HEK293T (cell line): ENCODE measurements at regions not wholly inside any gene's neighbourhood (a gene's known extent, or its start where the extent isn't known, plus 50 kb on each side); places are given as distances from the start of the nearest gene placed in this dataset.

ENCODE experiments used
- CTCF ChIA-PET: fragments of 350-600 bp; formaldehyde crosslinking; extraction: SDS; loops from one replicate; lab custom pipeline; 2021; ENCODE audit warnings: antibody characterized with exemption, inconsistent platforms; lab: Yijun Ruan, JAX
- POLR2A ChIA-PET: fragments of 350-600 bp; formaldehyde crosslinking; extraction: SDS; loops from one replicate; lab custom pipeline; 2020; ENCODE audit warnings: antibody characterized with exemption, inconsistent platforms; lab: Yijun Ruan, JAX
- DNase-seq: peaks from one replicate; pipeline ENCODE4 v3.0.0; 2012; ENCODE audit warnings: mixed read lengths; ENCODE audit errors: extremely low spot score
- ARNT ChIP-seq: fragments of 450-650 bp; IDR thresholded peaks from 2 replicates; pipeline ENCODE4 v1.6.1; 2017; ENCODE audit warnings: mild to moderate bottlenecking
- BHLHE40 ChIP-seq: fragments of 450-650 bp; IDR thresholded peaks from 2 replicates; pipeline ENCODE4 v1.6.1; 2016; ENCODE audit warnings: mild to moderate bottlenecking, moderate library complexity, borderline replicate concordance
- CTBP1 ChIP-seq: fragments of 450-650 bp; IDR thresholded peaks from 2 replicates; pipeline ENCODE4 v1.6.1; 2016; ENCODE audit warnings: borderline replicate concordance
- ELF4 ChIP-seq: fragments of 450-650 bp; IDR thresholded peaks from 2 replicates; pipeline ENCODE4 v1.6.1; 2017; ENCODE audit warnings: antibody characterized with exemption
- FOXA1 ChIP-seq: fragments of 450-650 bp; IDR thresholded peaks from 2 replicates; pipeline ENCODE4 v1.6.1; 2016; ENCODE audit warnings: mild to moderate bottlenecking
- FOXK2 ChIP-seq: fragments of 450-650 bp; IDR thresholded peaks from 2 replicates; pipeline ENCODE4 v1.6.1; 2016; ENCODE audit warnings: mild to moderate bottlenecking
- FOXM1 ChIP-seq: fragments of 450-650 bp; IDR thresholded peaks from 2 replicates; pipeline ENCODE4 v1.6.1; 2017; ENCODE audit warnings: mild to moderate bottlenecking, borderline replicate concordance
- HDGF ChIP-seq: fragments of 450-650 bp; IDR thresholded peaks from 2 replicates; pipeline ENCODE4 v1.6.1; 2017; ENCODE audit warnings: antibody characterized with exemption, borderline replicate concordance
- L3MBTL2 ChIP-seq: fragments of 450-650 bp; conservative IDR thresholded peaks from 2 replicates; pipeline ENCODE4 v1.6.1; 2016; ENCODE audit warnings: mild to moderate bottlenecking
- LEF1 ChIP-seq: fragments of 450-650 bp; IDR thresholded peaks from 2 replicates; pipeline ENCODE4 v1.6.1; 2017; ENCODE audit warnings: mild to moderate bottlenecking, borderline replicate concordance
- NFRKB ChIP-seq: fragments of 450-650 bp; IDR thresholded peaks from 2 replicates; pipeline ENCODE4 v1.6.1; 2016; ENCODE audit warnings: mild to moderate bottlenecking, moderate library complexity
- PKNOX1 ChIP-seq: fragments of 450-650 bp; IDR thresholded peaks from 2 replicates; pipeline ENCODE4 v1.6.1; 2016
- SP1 ChIP-seq: fragments of 450-650 bp; IDR thresholded peaks from 2 replicates; pipeline ENCODE4 v1.6.1; 2017
- SUZ12 ChIP-seq: fragments of 450-650 bp; IDR thresholded peaks from 2 replicates; pipeline ENCODE4 v1.6.1; 2016; ENCODE audit warnings: mild to moderate bottlenecking
- TARDBP ChIP-seq: fragments of 450-650 bp; IDR thresholded peaks from 2 replicates; pipeline ENCODE4 v1.6.1; 2016
- ZNF384 ChIP-seq: fragments of 450-650 bp; IDR thresholded peaks from 2 replicates; pipeline ENCODE4 v1.6.1; 2016

GRCh38 chr3:487614-488013 lies 291.1 kb downstream of the CHL1 start:
- no peak for TF ChIP-seq FOXM1
- CTCF ChIA-PET, result no interaction called here
- POLR2A ChIA-PET, result no interaction called here
- no peak for DNase-seq

DNA sequence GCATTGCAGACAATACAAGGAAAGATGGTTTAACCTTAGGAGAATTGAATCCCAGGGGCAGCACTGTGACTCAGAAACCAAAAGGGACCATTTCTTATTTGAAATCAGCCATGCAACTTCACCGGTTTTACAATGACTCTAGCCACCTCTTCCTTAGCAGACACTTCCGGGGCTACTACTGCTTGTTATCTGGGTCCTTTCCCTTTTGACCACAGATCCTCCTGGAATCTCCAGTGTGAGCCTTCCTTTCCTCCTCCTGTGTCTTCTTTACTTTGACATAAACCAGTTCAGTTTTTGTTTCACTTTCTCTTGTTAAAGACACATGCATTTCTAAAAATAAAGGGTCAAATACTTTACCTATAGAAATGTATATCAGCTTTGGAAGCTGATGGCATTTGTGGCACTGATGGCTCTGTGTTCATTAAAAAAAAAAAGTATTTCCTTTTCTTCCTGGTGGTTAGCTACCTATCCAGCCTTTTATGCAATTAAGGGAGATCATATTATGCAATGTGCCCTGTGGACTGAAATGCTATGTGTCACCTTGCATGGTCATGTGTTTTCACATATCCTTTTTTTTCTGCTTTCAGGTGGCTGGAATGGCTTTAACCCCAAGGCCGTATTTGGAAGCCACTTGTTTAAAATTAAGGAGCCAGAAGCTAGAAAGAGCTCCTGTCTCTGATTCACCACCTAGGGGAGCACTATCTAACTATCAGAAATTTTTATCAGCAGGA lies 296.2 kb downstream of the CHL1 start:
- POLR2A ChIA-PET, result no interaction called here
- DNase-seq, result no peak

DNA sequence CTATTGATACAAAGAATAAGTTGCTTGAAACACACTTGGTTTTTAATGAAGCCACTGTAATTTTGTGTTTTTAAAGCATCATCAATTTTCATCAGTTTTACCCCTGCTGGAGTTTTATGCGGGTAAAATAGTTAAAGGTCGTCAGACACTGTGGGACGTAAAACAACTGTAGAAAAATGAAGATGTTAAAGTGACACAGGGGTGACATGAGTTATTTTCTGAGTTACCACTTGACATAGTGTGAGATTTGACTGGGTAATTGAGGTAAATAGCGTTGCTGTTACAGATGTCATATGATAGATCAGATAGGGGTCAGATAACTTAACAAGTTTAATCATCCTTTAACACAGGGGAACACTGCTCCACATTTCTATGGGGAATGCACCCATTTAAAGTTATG lies 297.6 kb downstream of the CHL1 start:
- TF ChIP-seq CTBP1 (no peak), NFRKB (no peak), LEF1 (no peak), HDGF (no peak), SP1 (no peak), BHLHE40 (no peak), FOXA1 (no peak), TARDBP (no peak), FOXM1 (no peak)
- ChIA-PET POLR2A (no interaction called here), CTCF (no interaction called here)
- no peak for DNase-seq

More for the DNA sequence above, 296.2 kb downstream of the CHL1 start:
- CTCF ChIA-PET, result no interaction called here
- TF ChIP-seq CTBP1 (no peak), PKNOX1 (no peak), ELF4 (no peak), BHLHE40 (no peak), ZNF384 (no peak), FOXM1 (no peak), TARDBP (no peak), L3MBTL2 (no peak), LEF1 (no peak), ARNT (no peak), FOXA1 (no peak)

GRCh38 chr3:498487-498886 lies 301.9 kb downstream of the CHL1 start:
- ChIA-PET CTCF (no interaction called here), POLR2A (no interaction called here)
- DNase-seq, result no peak
- TF ChIP-seq BHLHE40, result no peak

GRCh38 chr3:499001-499761 lies 302.6 kb downstream of the CHL1 start:
- no peak for TF ChIP-seq ELF4
- TF ChIP-seq BHLHE40, result no peak
- no peak for TF ChIP-seq LEF1
- TF ChIP-seq FOXK2, result no peak
- no peak for TF ChIP-seq FOXM1
- TF ChIP-seq SP1, result no peak
- TF ChIP-seq L3MBTL2, result no peak
- no peak for TF ChIP-seq SUZ12
- no peak for TF ChIP-seq NFRKB
- TF ChIP-seq HDGF, result no peak
- no peak for TF ChIP-seq CTBP1
- no peak for TF ChIP-seq ARNT
- no peak for TF ChIP-seq TARDBP
- no peak for TF ChIP-seq PKNOX1
- no peak for TF ChIP-seq FOXA1
- TF ChIP-seq ZNF384, result no peak
- ChIA-PET CTCF (no interaction called here), POLR2A (no interaction called here)
- no peak for DNase-seq

GRCh38 chr3:502486-502885 lies 305.9 kb downstream of the CHL1 start:
- POLR2A ChIA-PET, result no interaction called here
- CTCF ChIA-PET, result no interaction called here
- no peak for DNase-seq
- TF ChIP-seq ELF4 (no peak), FOXK2 (no peak), PKNOX1 (no peak), SUZ12 (no peak), BHLHE40 (no peak), ARNT (no peak), TARDBP (no peak), ZNF384 (no peak), L3MBTL2 (no peak), SP1 (no peak), LEF1 (no peak), HDGF (no peak), NFRKB (no peak)

GRCh38 chr3:513301-513700 lies 316.7 kb downstream of the CHL1 start:
- ChIA-PET POLR2A (no interaction called here), CTCF (no interaction called here)
- TF ChIP-seq FOXA1 (no peak), NFRKB (no peak), ELF4 (no peak), TARDBP (no peak), L3MBTL2 (no peak), CTBP1 (no peak), BHLHE40 (no peak), LEF1 (no peak), ZNF384 (no peak), SUZ12 (no peak), HDGF (no peak), SP1 (no peak), FOXK2 (no peak), PKNOX1 (no peak), FOXM1 (no peak)
- no peak for DNase-seq
